ENCODE measurements at regions not wholly inside any gene's neighbourhood (a gene's known extent, or its start where the extent isn't known, plus 50 kb on each side); places are given as distances from the start of the nearest gene placed in this dataset.

DNA sequence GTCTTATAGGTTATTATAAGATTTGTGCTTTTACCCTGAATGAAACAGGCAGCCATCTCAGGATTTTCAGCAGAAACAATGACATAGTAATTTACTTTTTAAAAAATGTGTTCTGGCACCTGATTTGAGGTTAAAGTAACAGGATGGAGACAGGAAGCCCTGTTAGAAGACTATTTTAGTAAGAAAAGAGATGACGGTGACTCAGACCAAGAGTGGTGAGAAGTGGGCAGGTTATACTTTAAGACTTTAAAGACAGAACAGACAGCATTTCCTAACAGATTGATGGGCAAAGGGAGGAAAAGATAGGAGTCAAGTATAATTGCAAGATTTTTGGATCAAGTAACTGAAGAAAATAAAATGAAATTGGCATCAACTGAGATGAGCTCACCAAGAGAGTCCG, 436.8 kb upstream of the NR5A2 start:
- no peak for TF ChIP-seq CTCF (IDR thresholded peaks at IDR 0.05; ENCODE audit: insufficient read depth, low read depth, low read length)
- no peak for TF ChIP-seq EZH2 (IDR thresholded peaks at IDR 0.05; ENCODE audit: insufficient read depth, low read length)

All from astrocyte (in vitro differentiated cells and primary cell).